SU-DHL-6 (cell line): ENCODE measurements at regions not wholly inside any gene's neighbourhood (a gene's known extent, or its start where the extent isn't known, plus 50 kb on each side); places are given as distances from the start of the nearest gene placed in this dataset.

Source experiments
- H2AFZ ChIP-seq: fragments of 200-600 bp; sonication (generic); 2 replicates; pipeline ENCODE4 v1.6.1; 2014; ENCODE audit warnings: low read depth, mild to moderate bottlenecking, moderate library complexity, mixed read lengths, antibody characterized with exemption, low read length; ENCODE audit not compliant: severe bottlenecking
- H3F3A ChIP-seq: fragments of 200-600 bp; shearing (Covaris generic); 2 replicates; pipeline ENCODE4 v1.6.0; 2016; ENCODE audit warnings: antibody characterized with exemption, mild to moderate bottlenecking; ENCODE audit not compliant: insufficient read depth
- H3K27ac ChIP-seq: fragments of 200-600 bp; sonication (generic); 2 replicates; pipeline ENCODE4 v1.5.1; 2016; ENCODE audit warnings: low read depth, mild to moderate bottlenecking, low read length, moderate library complexity, mixed read lengths
- H3K27me3 ChIP-seq: fragments of 200-600 bp; sonication (generic), shearing (Covaris generic); 2 replicates; pipeline ENCODE4 v1.6.0; 2014; ENCODE audit warnings: mild to moderate bottlenecking, low read length
- H3K36me3 ChIP-seq: fragments of 200-600 bp; sonication (generic); 2 replicates; pipeline ENCODE4 v1.6.1; 2014; ENCODE audit warnings: mild to moderate bottlenecking, low read length, mixed read lengths
- H3K4me2 ChIP-seq: fragments of 300-600, 200-600 bp; shearing (Covaris generic), sonication (generic); 2 replicates; pipeline ENCODE4 v1.6.0; 2014; ENCODE audit warnings: low read length, low read depth, mild to moderate bottlenecking; ENCODE audit not compliant: poor library complexity, severe bottlenecking
- H3K4me3 ChIP-seq: fragments of 200-600 bp; sonication (generic); 2 replicates; pipeline ENCODE4 v1.5.1; 2014; ENCODE audit warnings: antibody characterized with exemption, low read length, mild to moderate bottlenecking, mixed read lengths; ENCODE audit not compliant: insufficient read depth, poor library complexity, severe bottlenecking
- H3K79me2 ChIP-seq: fragments of 200-600 bp; sonication (generic); 2 replicates; pipeline ENCODE4 v1.6.1; 2014; ENCODE audit warnings: mild to moderate bottlenecking, low read length, moderate library complexity; ENCODE audit not compliant: insufficient read depth
- H3K9ac ChIP-seq: fragments of 200-600 bp; sonication (generic); 2 replicates; pipeline ENCODE4 v1.7.0; 2014; ENCODE audit warnings: mild to moderate bottlenecking, low read length
- H3K9me2 ChIP-seq: fragments of 200-600 bp; sonication (generic); replicated peaks from 2 replicates; pipeline ENCODE4 v1.6.1; 2014; ENCODE audit warnings: low read length; ENCODE audit not compliant: insufficient read depth
- H3K9me3 ChIP-seq: fragments of 200-600 bp; sonication (generic); 2 replicates; pipeline ENCODE4 v1.6.1; 2014; ENCODE audit warnings: low read length, mixed read lengths; ENCODE audit not compliant: insufficient read depth
- H4K20me1 ChIP-seq: fragments of 200-600 bp; sonication (generic); 2 replicates; pipeline ENCODE4 v1.6.1; 2014; ENCODE audit warnings: low read depth, mild to moderate bottlenecking, antibody characterized with exemption, low read length, moderate library complexity, mixed read lengths
- CTCF ChIP-seq: fragments of 200-600 bp; sonication (generic); IDR thresholded peaks from one replicate; pipeline ENCODE4 v1.5.1; 2017; ENCODE audit warnings: antibody characterized with exemption, mild to moderate bottlenecking, low read length, moderate library complexity; ENCODE audit not compliant: insufficient read depth, poor library complexity, severe bottlenecking
- EZH2phosphoT487 ChIP-seq: fragments of 200-600 bp; sonication (generic), shearing (Covaris generic); conservative IDR thresholded peaks from 2 replicates; pipeline ENCODE4 v1.6.1; 2018; ENCODE audit warnings: mild to moderate bottlenecking, antibody characterized with exemption, low read length, moderate library complexity, mixed read lengths

DNA sequence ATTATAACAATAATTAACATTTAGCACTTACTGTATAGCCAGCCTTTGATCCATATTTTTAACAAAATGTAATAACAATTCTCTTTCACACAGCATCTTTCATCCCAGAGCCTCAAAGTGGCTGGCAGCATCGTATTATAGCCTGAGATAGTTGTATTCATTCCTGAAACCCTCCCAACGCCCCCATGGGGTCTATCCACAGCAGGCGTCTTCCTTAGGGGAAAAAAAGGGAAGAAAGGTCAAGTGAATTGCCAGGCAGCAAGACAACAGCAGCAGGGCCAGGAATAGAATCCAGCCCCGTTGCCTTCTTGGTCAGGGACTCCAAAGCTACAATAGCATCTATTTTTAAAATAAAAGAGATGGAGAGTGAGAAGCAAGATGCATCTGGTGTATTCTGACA lies 424.4 kb upstream of the ID2 start:
- Histone ChIP-seq H2AFZ (no peak overlapping the region), H3K4me2 (no peak overlapping the region), H3K9me2 (no peaks in the 10 kb centered on the region), H3K9ac (no peak overlapping the region), H3K36me3 (no peaks in the 10 kb centered on the region), H3K27me3 (no peaks in the 10 kb centered on the region), H3K79me2 (no peaks in the 10 kb centered on the region), H3K4me3 (no peak overlapping the region), H3K9me3 (no peaks in the 10 kb centered on the region), H3K27ac (no peak overlapping the region), H3F3A (no peaks in the 10 kb centered on the region), H4K20me1 (no peaks in the 10 kb centered on the region)
- no peak for TF ChIP-seq EZH2phosphoT487
- no peak for TF ChIP-seq CTCF

DNA sequence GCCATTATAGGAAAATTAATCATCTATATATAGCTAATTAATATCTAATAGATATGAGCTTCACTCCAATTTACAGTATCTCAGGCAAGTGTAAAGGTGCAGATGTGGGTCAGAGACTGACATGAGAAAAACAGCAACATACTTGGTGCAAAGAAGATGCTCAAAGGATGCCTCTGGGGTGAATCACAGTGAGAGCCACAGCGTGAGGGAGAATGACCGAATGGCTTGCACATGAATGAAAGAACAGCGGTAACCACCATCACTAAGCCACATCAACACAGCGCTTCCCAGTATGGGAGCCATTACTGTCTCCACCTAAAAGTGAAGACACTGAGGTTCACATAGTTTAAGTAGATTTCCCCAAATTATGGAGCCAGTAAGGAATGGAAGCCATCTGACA lies 423.4 kb upstream of the ID2 start:
- H3K27me3 ChIP-seq: no peaks in the 10 kb centered on the region
- no peak for TF ChIP-seq EZH2phosphoT487
- no peak for TF ChIP-seq CTCF

GRCh38 chr2:8259106-8259840 lies 422.6 kb upstream of the ID2 start:
- Histone ChIP-seq H3K9me2 (no peaks in the 10 kb centered on the region), H3F3A (no peaks in the 10 kb centered on the region), H3K4me2 (no peak overlapping the region), H3K79me2 (no peaks in the 10 kb centered on the region), H3K9ac (no peak overlapping the region), H4K20me1 (no peaks in the 10 kb centered on the region), H3K9me3 (no peaks in the 10 kb centered on the region), H3K27me3 (no peaks in the 10 kb centered on the region), H3K4me3 (no peak overlapping the region), H2AFZ (no peak overlapping the region), H3K36me3 (no peaks in the 10 kb centered on the region), H3K27ac (no peak overlapping the region)
- TF ChIP-seq CTCF (no peak), EZH2phosphoT487 (no peak)

More for the DNA sequence above, 423.4 kb upstream of the ID2 start:
- Histone ChIP-seq H3K4me2 (no peak overlapping the region), H3F3A (no peaks in the 10 kb centered on the region), H3K79me2 (no peaks in the 10 kb centered on the region), H3K9me3 (no peaks in the 10 kb centered on the region), H3K9ac (no peak overlapping the region), H3K9me2 (no peaks in the 10 kb centered on the region), H3K36me3 (no peaks in the 10 kb centered on the region), H2AFZ (no peak overlapping the region), H4K20me1 (no peaks in the 10 kb centered on the region), H3K4me3 (no peak overlapping the region), H3K27ac (no peak overlapping the region)
